Head of caudate nucleus (tissue), 42 donors: ENCODE measurements at regions not wholly inside any gene's neighbourhood (a gene's known extent, or its start where the extent isn't known, plus 50 kb on each side); places are given as distances from the start of the nearest gene placed in this dataset.

Source experiments
- DNase-seq, 42 donors: peaks; one replicate each; pipeline versions ENCODE4 v3.0.0 to v3.0.0-alpha.2; 2020 to 2021; ENCODE audit warnings: mixed read lengths in 7 of 42
- intact Hi-C: fragments of 100-400 bp; cut with DNase I; formaldehyde crosslinking; loops from one replicate; pipeline ENCODE4 v1.15.0; 2022

DNA sequence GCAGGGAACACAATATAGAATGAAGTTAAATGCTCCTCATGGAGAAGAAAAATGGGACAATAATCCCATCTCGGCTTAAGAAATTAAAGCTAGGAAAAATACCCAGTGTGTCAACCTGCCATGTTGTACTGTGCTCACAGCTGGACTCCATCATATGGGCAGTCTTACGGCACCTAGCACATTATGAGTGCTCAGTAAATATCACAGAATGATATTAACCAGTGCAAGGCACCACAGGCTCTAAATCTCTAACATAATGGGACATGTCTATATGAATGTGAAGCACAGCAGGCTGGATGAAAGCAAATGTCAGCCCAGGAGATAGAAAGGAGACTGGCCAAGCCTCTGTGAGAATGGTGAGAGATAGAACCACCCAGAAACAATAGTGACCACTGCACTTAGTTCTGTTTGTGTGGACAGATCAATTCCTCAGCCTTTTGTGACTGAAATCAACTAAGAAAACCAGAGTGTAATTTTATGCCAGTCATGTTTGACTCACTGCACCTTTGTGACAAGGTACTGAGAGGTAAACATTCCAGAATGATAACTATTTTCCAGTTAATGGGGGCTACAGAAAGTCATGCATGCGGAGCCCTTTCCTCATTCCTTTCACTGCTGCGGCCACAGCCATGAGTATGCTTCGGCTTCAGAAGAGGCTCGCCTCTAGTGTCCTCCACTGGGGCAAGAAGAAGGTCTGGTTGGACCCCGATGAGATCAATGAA, 140.4 kb upstream of the CDH6 start:
- intact Hi-C loops: no loop called here
- no peak for DNase-seq

DNA sequence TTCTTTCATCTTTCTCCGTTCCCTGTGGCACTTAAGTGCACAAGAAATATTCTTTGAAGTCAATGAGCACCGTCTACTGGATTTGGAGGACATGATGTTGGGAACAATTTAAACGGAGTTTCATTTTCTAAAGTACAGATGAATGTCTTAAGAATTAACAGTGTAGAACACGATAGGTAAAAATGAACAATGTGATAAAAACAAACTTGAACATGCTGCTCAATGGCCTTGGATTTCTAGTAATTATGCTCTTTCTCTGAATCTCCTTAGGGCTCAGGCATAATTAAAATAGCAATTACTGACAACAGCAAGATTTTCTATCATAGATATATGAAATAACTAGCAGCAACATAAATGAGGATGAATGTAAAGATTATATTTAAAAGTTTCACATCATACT, 142.2 kb upstream of the CDH6 start:
- intact Hi-C loops: no loop called here
- DNase-seq: no peak

DNA sequence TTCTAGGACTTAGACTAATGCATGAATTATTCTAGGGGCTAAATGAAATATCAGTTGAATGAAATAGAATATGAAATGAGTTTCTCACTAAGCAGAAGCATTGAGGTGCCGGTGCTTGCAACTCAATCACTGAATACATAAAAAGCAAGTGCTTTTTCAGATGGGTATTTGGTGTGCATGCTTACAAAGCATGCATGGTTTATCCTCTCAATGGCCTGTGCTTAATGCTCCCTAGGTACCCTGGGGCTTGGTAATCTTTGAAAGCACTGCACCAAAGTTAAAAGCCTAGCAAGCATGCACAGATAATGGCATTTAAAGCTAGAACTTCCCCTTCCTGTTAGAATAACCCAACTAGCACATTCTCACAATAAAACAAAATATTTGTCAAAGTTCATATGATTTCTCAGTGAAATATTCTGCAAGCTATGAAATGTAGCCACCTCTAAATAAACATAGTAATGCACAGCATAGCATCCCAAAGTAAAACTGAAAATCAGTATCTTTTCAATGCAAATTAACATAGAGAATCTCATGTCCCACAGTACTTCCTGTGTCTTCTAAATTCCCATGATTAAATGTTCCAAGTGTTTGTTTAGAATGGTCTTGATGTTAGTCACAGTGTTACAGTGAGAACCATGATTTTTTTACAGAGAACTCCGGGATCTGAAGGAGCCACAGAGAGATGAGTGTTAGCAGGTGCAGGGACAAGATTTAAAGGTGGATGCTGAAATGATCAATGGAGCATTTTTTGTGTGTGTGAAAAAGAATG, 143.4 kb upstream of the CDH6 start:
- intact Hi-C loops: no loop called here
- no peak for DNase-seq

DNA sequence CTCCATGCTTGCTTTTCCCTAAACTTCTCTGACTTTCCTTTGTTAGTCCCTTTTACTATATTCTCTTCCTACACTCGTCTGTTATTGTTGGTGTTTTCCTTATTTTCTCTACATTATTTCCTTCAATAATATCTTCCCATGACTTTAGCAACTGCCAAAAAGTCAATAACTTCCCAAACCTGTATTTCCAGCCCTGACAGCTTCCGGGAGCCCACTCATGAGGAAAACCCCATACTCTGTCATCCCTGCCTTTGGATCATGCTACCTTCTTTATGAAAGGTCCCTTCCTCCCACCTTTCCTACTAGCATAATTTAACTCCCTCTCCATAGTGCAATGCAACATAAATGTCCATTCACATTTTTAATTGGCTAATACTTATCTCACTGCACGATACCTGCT, 144.0 kb upstream of the CDH6 start:
- intact Hi-C loops: no loop called here
- no peak for DNase-seq

DNA sequence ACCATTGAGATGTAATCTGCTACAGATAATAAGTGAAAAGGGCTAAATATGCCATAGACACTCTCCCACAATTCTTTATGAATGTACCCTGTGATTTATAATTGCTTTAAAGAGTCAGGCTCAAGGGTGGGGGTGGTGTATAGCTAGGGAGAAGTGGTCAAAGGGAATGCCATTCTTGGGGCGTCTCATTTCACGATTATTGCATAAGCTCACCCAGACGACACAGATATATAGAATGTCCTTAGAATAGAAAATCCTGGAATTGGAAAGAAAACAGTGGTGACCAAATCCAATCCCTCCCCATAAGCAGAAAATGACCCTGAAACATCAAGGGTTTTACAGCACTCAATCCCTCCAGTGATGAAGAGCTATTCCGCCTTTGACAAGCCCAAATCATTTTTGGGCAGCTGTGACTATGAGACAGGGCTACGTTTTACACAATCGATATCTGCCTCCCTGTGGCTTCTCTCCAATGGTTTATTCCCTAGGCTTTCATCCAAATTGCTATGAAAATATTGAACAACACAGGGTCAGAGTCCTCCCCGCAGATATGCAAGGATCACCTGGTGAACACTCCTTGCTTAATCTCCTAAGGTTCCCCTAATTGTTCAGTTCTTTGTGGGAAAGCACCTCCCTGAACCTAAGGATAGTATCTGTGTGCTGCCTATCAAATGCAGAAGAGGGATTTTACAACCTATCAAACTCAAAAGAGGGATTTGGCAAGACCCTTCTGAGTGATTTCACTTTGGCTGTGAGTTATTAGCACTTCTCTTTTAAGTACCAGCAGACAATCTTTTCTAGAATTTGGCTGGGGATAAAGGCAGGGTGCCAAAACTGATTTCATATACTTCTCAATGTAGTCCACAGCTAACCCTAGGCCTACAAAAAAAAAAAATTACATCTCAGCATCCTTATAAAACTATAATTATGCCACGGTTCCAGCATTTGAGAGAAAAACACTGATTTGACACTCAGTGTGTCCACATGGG, 144.9 kb upstream of the CDH6 start:
- no peak for DNase-seq

DNA sequence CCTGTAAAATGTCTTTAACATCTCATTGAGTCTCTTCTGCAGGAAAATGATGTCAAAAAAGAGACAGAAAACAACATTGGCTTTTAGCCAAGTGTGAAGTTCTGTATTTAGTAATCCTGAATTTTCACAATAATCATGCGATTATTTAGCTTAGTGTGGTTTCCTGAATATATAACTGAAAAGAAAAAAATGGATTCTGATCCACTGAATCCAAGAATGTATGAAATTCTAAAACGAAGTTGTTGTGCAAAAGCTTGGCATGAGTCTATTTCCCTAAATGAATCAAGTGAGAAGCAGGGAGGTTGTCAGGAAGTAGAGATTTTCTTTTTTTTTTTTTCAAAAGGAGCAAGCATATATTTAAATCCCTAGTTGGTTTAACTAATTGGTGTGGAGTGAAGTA, 145.9 kb upstream of the CDH6 start:
- intact Hi-C loops: no loop called here
- no peak for DNase-seq

More for the DNA sequence above, 144.9 kb upstream of the CDH6 start:
- intact Hi-C loops: no loop called here

DNA sequence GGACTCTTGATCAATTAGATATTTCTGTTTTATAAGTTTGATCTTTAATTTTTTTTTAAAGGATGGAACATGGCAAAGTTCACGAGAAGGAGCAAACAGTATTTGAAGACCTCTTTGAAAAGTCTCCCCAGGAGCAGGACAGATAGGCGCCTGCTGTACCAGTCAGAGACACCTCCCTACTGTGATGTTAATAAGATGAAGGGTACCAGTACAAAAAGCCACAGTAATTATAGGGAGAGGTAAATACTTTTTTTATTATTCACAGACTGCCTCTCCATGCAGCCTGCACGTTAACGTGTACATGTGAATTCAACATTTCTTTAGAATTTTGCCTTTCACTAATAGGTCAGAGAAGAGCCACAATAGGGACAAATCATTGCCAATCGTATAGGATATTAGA, 146.5 kb upstream of the CDH6 start:
- DNase-seq: no peak
- intact Hi-C loops: no loop called here

DNA sequence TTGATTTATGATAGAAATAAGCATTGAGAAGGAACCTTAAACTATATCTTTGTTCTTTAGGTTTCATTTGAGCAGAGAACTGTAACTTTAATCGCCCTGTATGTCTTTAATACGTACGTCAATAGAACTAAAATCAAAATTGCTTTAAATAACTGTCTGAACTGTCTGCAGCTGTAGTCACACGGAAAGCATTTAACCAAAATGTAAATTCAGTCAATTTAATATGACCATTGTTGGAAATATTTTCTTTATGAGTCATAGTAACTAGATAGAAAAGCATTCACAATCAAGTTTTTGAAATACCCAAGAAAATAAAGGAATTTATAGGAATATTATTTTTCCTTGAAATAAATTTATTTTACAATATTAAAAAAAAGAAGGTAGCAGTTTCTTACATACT, 157.1 kb upstream of the CDH6 start:
- intact Hi-C loops: no loop called here
- no peak for DNase-seq

DNA sequence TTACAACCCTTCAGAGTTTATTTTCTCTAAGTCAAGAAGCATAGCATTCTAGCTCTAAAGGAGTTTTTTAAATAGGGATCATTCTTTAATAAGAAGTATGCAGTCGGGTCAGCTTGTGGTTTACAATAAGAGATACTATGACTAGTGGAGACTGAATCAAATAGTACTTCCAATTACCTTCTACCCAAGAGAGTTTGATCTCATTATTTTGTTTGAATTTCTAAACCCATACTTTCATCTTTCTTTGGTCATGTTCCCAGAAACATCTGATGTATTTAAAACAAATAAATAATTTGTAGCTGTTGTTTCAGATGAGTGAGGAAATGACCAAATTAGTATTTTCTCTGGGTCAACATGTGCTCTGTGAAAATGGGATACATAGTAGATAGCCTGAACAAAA, 160.2 kb upstream of the CDH6 start:
- intact Hi-C loops: no loop called here
- no peak for DNase-seq

DNA sequence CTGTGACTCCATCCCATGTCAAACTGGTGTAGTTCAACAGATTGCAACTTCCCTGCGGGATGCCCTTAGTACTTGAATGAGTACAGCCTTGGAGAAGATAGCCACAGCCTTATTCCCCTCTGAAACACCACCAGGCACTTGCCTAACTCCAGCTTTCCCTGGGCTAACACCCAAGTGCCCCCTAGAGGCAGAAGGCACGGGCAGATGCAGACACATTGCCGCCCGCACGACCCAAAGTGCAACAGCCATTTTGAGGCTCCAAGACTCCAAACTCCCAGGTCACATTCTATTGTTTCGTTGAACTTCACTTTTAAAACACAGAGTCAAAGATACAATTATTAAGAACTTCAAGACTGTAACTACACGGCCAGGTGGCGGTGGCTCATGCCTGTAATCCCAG, 163.6 kb upstream of the CDH6 start:
- intact Hi-C loops: no loop called here
- no peak for DNase-seq

DNA sequence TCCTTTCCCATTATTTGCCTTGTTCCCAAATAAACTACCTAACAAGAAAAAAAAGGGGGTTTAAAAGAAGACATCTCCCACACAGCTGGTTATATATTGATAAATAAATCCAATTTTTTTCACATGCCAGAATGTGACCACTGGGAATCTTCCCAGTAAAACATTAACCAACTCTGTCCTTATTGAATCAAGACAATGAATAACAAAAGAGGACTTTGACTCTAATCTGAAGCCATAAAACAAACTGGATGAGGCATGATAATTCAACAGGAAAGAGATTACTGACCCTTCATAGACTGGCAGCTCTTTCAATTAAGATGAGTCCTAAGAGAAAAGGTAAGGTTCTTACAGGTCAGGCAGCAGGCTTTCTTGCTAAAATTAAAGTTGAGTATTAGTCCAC, 165.8 kb upstream of the CDH6 start:
- no peak for DNase-seq
- intact Hi-C loops: no loop called here

DNA sequence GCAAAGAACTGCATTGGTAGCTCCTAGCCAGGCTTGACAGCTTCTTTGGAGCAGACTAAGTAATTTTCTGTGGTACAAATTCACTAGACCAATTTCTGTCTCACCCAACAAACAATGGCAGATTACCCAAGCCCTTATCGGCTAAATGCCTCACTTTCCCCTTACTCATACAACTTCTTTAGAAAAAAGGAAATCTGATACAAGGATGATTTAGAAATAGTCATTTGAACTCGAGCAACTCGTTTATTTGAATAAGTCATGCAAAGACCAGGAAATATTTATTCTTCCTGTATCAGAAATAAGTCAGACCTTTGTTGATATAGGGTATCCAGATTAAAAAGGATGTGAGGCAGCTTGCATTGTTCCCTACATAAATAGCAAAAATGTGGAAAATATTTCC, 170.4 kb upstream of the CDH6 start:
- intact Hi-C loops: no loop called here
- DNase-seq: no peak

DNA sequence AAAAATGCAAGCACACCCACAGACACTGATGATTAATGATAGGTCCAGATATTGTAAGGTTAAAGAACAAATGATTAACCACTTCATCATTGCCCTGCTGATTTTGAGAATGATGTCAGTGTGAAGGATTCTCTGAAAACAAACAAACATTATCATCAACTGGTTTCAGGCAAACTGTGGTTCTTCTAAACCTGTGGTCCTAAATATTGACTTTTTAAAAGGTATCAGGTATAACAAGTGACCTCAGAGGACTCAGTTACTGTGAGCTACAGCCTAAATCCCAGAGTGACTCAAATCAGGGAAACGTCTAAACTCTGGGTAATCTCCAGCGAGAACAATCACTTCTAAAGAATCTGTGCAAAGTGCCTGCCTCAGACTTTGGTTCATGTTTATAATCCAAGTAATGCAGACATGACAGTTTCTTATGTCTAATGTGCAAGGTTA, 172.3 kb upstream of the CDH6 start:
- DNase-seq: no peak
- intact Hi-C loops: no loop called here

DNA sequence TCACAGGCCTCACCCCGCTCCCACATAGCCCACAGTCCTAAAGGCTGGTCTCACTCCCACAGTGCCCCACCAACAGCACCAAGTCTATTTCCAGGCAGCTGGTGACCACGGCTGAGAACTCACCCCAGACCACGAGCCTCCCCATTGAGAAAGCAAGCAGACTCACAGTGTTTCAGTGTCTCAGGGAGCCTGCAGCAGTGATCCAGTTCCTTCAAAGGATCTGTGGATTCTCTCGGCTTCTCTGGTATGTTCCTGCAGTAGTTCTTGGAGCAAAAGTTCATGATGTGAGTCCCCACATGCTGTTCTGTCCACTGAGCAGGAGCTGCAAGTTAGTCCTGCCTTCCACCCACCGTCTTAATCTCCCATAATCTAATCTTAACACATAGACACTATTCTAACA, 185.3 kb upstream of the CDH6 start:
- DNase-seq: no peak
- intact Hi-C loops: no loop called here

DNA sequence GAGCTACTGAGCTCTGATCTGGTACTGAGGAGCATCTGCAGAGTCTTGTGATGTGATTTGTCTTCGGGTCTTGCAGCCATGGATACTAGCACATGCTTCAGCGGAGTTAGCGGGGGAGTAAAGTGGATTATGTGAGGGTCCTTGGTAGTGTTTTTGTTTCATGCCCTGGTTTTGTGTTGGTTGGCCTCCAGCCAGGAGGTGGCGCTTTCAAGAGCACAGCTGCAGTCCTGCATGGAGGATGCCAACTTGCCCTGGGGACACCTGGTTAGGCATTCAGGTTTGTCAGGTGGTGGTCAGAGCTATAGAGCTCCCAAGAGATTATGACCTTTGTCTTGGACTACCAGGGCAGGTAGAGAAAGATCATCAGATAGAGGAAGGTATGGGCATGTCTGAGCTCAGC, 185.8 kb upstream of the CDH6 start:
- intact Hi-C loops: no loop called here
- DNase-seq: no peak

DNA sequence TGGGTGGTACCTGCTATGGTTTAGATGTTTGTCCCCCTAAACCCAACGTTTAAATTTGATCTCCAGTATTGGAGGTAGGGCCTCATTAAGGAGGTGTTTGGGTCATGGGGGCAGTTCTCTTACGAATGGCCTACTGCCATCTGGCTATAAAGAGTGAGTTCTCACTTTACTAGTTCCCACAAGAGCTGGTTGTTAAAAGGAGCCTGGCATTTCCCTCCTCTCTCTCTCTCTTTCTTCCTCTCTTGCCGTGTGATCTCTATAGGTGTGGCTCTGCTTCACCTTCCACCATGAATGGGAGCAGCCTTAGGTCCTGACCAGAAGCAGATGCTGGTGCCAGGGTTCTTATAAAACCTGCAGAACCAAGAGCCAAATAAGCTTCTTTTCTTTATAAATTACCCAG, 193.2 kb upstream of the CDH6 start:
- intact Hi-C loops: no loop called here
- DNase-seq: no peak

DNA sequence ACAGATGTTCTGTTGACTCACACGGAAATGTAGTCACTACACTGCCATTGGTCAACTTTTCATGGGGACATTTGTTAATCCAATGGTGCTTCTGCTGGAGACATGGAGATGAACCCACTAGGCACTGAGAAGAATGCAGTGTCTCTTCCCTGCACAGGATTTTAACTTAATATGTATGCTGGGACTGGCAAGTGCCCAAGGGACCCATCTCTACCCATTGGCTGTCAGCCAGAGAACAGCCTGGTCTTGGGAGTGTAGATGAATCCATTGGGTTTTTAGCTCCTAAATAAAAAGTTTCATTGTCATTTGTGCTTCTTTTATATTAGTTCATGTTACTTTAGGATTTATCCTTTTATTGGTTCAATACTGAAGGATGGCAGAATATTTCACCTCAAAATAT, 195.8 kb upstream of the CDH6 start:
- intact Hi-C loops: no loop called here
- no peak for DNase-seq

DNA sequence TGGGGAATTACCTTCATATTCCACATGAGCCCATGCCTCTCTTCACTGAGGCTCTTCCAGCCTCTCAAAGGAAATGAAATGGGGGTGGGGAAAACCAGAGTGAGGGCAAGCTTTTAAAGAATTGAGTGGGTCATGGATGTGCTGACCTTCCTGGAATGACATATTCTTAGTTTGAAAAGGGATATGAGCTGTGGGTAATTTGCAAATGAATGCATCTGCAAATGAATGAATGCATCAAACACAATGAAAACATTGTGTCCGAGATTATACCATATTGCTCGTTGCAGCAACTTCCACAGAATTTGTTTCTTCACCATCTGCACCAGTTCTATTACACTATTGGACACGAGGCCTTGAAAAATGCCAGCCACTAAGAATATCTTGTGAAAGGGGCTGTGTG, 198.6 kb upstream of the CDH6 start:
- intact Hi-C loops: no loop called here
- DNase-seq: no peak

DNA sequence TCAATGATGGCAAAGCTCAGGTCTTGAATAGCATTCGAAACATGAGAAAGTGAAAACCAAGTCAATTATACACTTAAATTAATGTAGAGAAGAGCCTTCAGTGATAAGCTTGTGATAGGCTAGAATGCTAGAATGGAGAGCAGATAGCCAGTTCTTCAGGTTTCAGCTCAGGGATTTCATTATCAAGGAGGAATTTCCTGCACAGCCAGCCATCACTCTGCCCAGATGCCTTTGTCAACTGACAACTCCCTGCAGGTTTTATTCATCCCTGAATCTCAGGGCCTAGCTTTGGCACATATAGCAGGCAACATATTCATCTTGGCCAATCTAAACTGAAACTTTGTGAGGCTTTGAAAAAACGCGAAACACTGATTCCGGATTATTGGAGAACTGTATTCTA, 199.3 kb upstream of the CDH6 start:
- no peak for DNase-seq
- intact Hi-C loops: no loop called here

DNA sequence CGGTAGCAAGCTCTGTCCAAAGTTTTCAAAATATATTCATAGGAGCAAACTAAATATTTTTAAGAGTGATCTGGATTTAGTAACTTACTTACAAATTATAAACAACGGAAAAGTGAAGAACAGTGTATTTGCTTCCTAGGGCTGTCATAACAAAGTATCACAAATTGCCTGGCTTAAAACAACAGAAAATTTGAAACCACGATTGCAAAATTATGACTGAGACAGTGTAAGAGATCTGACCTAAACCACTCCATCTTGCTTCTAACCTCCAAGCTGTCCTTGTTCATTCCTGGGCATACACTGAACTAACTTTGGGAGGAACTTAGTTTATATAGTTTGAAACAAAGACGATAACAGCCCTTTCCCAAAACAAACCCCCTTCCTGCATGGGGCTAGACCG, 202.0 kb upstream of the CDH6 start:
- intact Hi-C loops: no loop called here
- DNase-seq: no peak
